IMR-90 (cell line): ENCODE measurements at regions not wholly inside any gene's neighbourhood (a gene's known extent, or its start where the extent isn't known, plus 50 kb on each side); places are given as distances from the start of the nearest gene placed in this dataset.

Source experiments
- ATAC-seq: fragments of 200-7000 bp; cut with Tn5 transposase; 2 replicates; pipeline ENCODE4 v1.9.1; 2020; ENCODE audit warnings: low read depth, mild to moderate bottlenecking, moderate library complexity
- BruUV-seq: library from RNA; stranded (reverse); fragments of 400-500 nt; replicated peaks from 2 replicates; lab custom pipeline; 2021; lab: Mats Ljungman, UMichigan
- CTCF ChIA-PET: fragments of 300-600 bp; formaldehyde crosslinking; extraction: SDS; loops from one replicate; lab custom pipeline; 2021; ENCODE audit warnings: antibody characterized with exemption; lab: Yijun Ruan, JAX
- POLR2A ChIA-PET: fragments of 300-600 bp; sonication (Branson Sonifier 250); formaldehyde crosslinking; loops from one replicate; lab custom pipeline; 2022; ENCODE audit warnings: antibody characterized with exemption; ENCODE audit not compliant: unreplicated experiment; lab: Charles Lee
- DNase-seq: peaks from one replicate; pipeline ENCODE4 v3.0.0; 2013
- H2AFZ ChIP-seq: replicated peaks from 2 replicates; pipeline ENCODE3; 2013; ENCODE audit warnings: low read length, mild to moderate bottlenecking; ENCODE audit not compliant: poor library complexity
- H2AK5ac ChIP-seq: 2 replicates; pipeline ENCODE4 v1.6.1; 2013; ENCODE audit warnings: low read depth, low read length, inconsistent platforms
- H2AK9ac ChIP-seq: replicated peaks from 2 replicates; pipeline ENCODE3; 2013; ENCODE audit warnings: mild to moderate bottlenecking, low read depth, low read length, moderate library complexity; ENCODE audit not compliant: poor library complexity
- H2BK120ac ChIP-seq: 2 replicates; pipeline ENCODE4 v1.6.1; 2013; ENCODE audit warnings: low read depth, low read length, inconsistent platforms
- H2BK15ac ChIP-seq: 3 replicates; pipeline ENCODE4 v1.6.1; 2013; ENCODE audit warnings: low read depth, low read length, inconsistent platforms
- H2BK20ac ChIP-seq: 2 replicates; pipeline ENCODE4 v1.6.1; 2013; ENCODE audit warnings: low read depth, mild to moderate bottlenecking, inconsistent platforms, low read length, moderate library complexity
- H2BK5ac ChIP-seq: 2 replicates; pipeline ENCODE4 v1.6.1; 2013; ENCODE audit warnings: mild to moderate bottlenecking, low read depth, low read length, inconsistent platforms; ENCODE audit not compliant: poor library complexity, severe bottlenecking
- H3K14ac ChIP-seq: replicated peaks from 2 replicates; pipeline ENCODE4 v1.6.1; 2013; ENCODE audit warnings: low read depth, low read length, inconsistent platforms
- H3K18ac ChIP-seq: 2 replicates; pipeline ENCODE4 v1.6.1; 2013; ENCODE audit warnings: low read depth, low read length, control low read depth
- H3K23ac ChIP-seq: 2 replicates; pipeline ENCODE4 v1.6.1; 2013; ENCODE audit warnings: low read depth, low read length, inconsistent platforms
- H3K27ac ChIP-seq: 2 replicates; pipeline ENCODE4 v1.5.1; 2013; ENCODE audit warnings: mild to moderate bottlenecking, control low read depth, low read length; ENCODE audit not compliant: insufficient read depth
- H3K27me3 ChIP-seq: 2 replicates; pipeline ENCODE4 v1.6.1; 2013; ENCODE audit warnings: low read length; ENCODE audit not compliant: control insufficient read depth, insufficient read depth
- H3K36me3 ChIP-seq: 2 replicates; pipeline ENCODE4 v1.6.1; 2013; ENCODE audit warnings: low read length, mixed read lengths; ENCODE audit not compliant: control insufficient read depth, insufficient read depth
- H3K4ac ChIP-seq: 2 replicates; pipeline ENCODE4 v1.6.1; 2013; ENCODE audit warnings: low read depth, low read length, inconsistent platforms
- H3K4me1 ChIP-seq: 2 replicates; pipeline ENCODE4 v1.6.1; 2013; ENCODE audit warnings: low read length, mixed read lengths; ENCODE audit not compliant: control insufficient read depth, insufficient read depth
- H3K4me2 ChIP-seq: 2 replicates; pipeline ENCODE4 v1.6.1; 2013; ENCODE audit warnings: low read depth, mild to moderate bottlenecking, control low read depth, low read length, moderate library complexity
- H3K4me3 ChIP-seq: 2 replicates; pipeline ENCODE4 v1.5.1; 2013; ENCODE audit warnings: low read depth, mild to moderate bottlenecking, control low read depth, low read length, moderate library complexity; ENCODE audit not compliant: insufficient read depth
- H3K56ac ChIP-seq: 2 replicates; pipeline ENCODE4 v1.6.1; 2013; ENCODE audit warnings: low read length, inconsistent platforms; ENCODE audit not compliant: insufficient read depth; ENCODE audit errors: extremely low read depth
- H3K79me1 ChIP-seq, 2 experiments: 2 replicates each; pipeline ENCODE4 v1.6.1; 2013; ENCODE audit warnings: low read length in 2 of 2, inconsistent platforms in 1 of 2, low read depth in 1 of 2
- H3K9ac ChIP-seq: 2 replicates; pipeline ENCODE4 v1.6.1; 2013; ENCODE audit warnings: low read depth, low read length, control low read depth
- H3K9me1 ChIP-seq: 2 replicates; pipeline ENCODE4 v1.6.1; 2013; ENCODE audit warnings: low read length, inconsistent platforms; ENCODE audit not compliant: insufficient read depth
- H3K9me3 ChIP-seq: 2 replicates; pipeline ENCODE4 v1.6.1; 2013; ENCODE audit warnings: low read length; ENCODE audit not compliant: control insufficient read depth, insufficient read depth
- H4K20me1 ChIP-seq: 2 replicates; pipeline ENCODE4 v1.6.1; 2013; ENCODE audit warnings: low read length, inconsistent platforms; ENCODE audit not compliant: insufficient read depth
- H4K5ac ChIP-seq: 2 replicates; pipeline ENCODE4 v1.6.1; 2013; ENCODE audit warnings: mild to moderate bottlenecking, low read depth, low read length, control low read depth
- H4K8ac ChIP-seq, 2 experiments: 2 replicates each; pipeline ENCODE4 v1.6.1; 2013; ENCODE audit warnings: low read depth in 2 of 2, low read length in 2 of 2, control low read depth in 1 of 2, inconsistent platforms in 1 of 2
- H4K91ac ChIP-seq: 2 replicates; pipeline ENCODE4 v1.6.1; 2013; ENCODE audit warnings: low read depth, low read length, inconsistent platforms; ENCODE audit not compliant: insufficient read depth
- FOS ChIP-seq: fragments of 150-350 bp; IDR thresholded peaks from 2 replicates; pipeline ENCODE4 v1.6.1; 2016; ENCODE audit warnings: low read depth, low read length
- RAD21 ChIP-seq: IDR thresholded peaks from 2 replicates; pipeline ENCODE4 v1.6.1; 2012; ENCODE audit warnings: low read length, improper control_type of control experiment
- WGBS, 2 experiments: methylation state at CpG; one replicate each; pipeline versions ENCODE4 v1.1.5 to v1.1.7; 2013; ENCODE audit warnings: missing lambda C conversion rate in 2 of 2; ENCODE audit not compliant: insufficient read length in 1 of 2; ENCODE audit errors: extremely low coverage in 2 of 2; 5-methylcytosine and 5-hydroxymethylcytosine counted together
- dilution Hi-C: fragments of 300-500 bp; cut with HindIII; formaldehyde crosslinking; loops from one replicate; pipeline ENCODE4 v1.14.3; 2018; ENCODE audit warnings: low sequenced_read_pairs; ENCODE audit not compliant: unreplicated experiment
- in situ Hi-C: fragments of 300-500 bp; cut with MboI; formaldehyde crosslinking; loops from 3 replicates; pipeline ENCODE4 v1.14.3; 2019; ENCODE audit warnings: low sequenced_read_pairs, inconsistent platforms, mixed read lengths
- intact Hi-C: fragments of 100-400 bp; cut with micrococcal nuclease; formaldehyde crosslinking; loops from 2 replicates; pipeline ENCODE4 v1.10.0; 2022

GRCh38 chr1:90405726-90406125 is 311.4 kb downstream of the BARHL2 start:
- no CpG with 5 or more reads among the region's 4 CpGs for WGBS, 2 experiments
- Histone ChIP-seq H2BK5ac (no peak overlapping the region), H3K14ac (no peak overlapping the region), H3K36me3 (no peaks in the 10 kb centered on the region), H3K56ac (no peak overlapping the region), H4K91ac (no peak overlapping the region), H3K79me1 (no peaks in the 10 kb centered on the region), H4K5ac (no peak overlapping the region), H2BK15ac (no peak overlapping the region), H2BK120ac (no peak overlapping the region), H3K27me3 (no peaks in the 10 kb centered on the region), H3K4me2 (no peak overlapping the region), H3K4me1 (no peaks in the 10 kb centered on the region), H4K20me1 (no peaks in the 10 kb centered on the region), H3K23ac (no peak overlapping the region), H3K4ac (no peak overlapping the region), H3K9ac (no peak overlapping the region), H2AK9ac (no peak overlapping the region), H4K8ac (no peak overlapping the region), H3K18ac (no peak overlapping the region), H3K4me3 (no peak overlapping the region), H2AFZ (no peak overlapping the region), H3K9me3 (no peaks in the 10 kb centered on the region), H2AK5ac (no peak overlapping the region), H3K9me1 (no peaks in the 10 kb centered on the region), H3K27ac (no peak overlapping the region), H2BK20ac (no peak overlapping the region)
- in situ Hi-C loops (no loop called here), dilution Hi-C loops (no loop called here), intact Hi-C loops (no loop called here)
- POLR2A ChIA-PET: no interaction called here
- no peak for TF ChIP-seq FOS
- TF ChIP-seq RAD21: no peak
- DNase-seq: no peak
- ATAC-seq: no peak
- BruUV-seq: no TSS peak
- CTCF ChIA-PET: interaction anchor here (1.0 kb wide), 1 partner anchor 12 kb away, joined by 3 read pairs; no protein-coding TSS in a partner anchor
